Ascending aorta (tissue), 2 donors: ENCODE measurements at regions not wholly inside any gene's neighbourhood (a gene's known extent, or its start where the extent isn't known, plus 50 kb on each side); places are given as distances from the start of the nearest gene placed in this dataset.

ENCODE experiments used
- DNase-seq, 2 donors: peaks; one replicate each; pipeline ENCODE4 v3.0.0-alpha.2; 2019; ENCODE audit warnings: low spot score in 2 of 2
- H3K27ac ChIP-seq, 2 donors: fragments of 200-600 bp; sonication (generic); one replicate each; pipeline ENCODE4 v1.5.1; 2016 to 2017; ENCODE audit warnings: mild to moderate bottlenecking in 1 of 2
- H3K27me3 ChIP-seq: fragments of 200-600 bp; sonication (generic); one replicate; pipeline ENCODE4 v1.5.1; 2017
- H3K36me3 ChIP-seq, 2 donors: fragments of 200-600 bp; sonication (generic); one replicate each; pipeline ENCODE4 v1.5.1; 2016
- H3K4me1 ChIP-seq, 2 donors: fragments of 200-600 bp; sonication (generic); one replicate each; pipeline ENCODE4 v1.5.1; 2016 to 2017; ENCODE audit warnings: mild to moderate bottlenecking in 1 of 2
- H3K4me3 ChIP-seq, 2 donors: fragments of 200-600 bp; sonication (generic); one replicate each; pipeline ENCODE4 v1.5.1; 2016 to 2017; ENCODE audit warnings: mild to moderate bottlenecking in 1 of 2
- H3K9me3 ChIP-seq, 2 donors: fragments of 200-600 bp; sonication (generic); one replicate each; pipeline ENCODE4 v1.5.1; 2016
- CTCF ChIP-seq, 3 experiments: fragments of 200-600 bp in 2 of 3; fragments of 450-650 bp in 1 of 3; sonication (generic) in 2 of 3; IDR thresholded peaks; one replicate each; pipeline ENCODE4 v1.5.1; 2016 to 2019; ENCODE audit warnings: antibody characterized with exemption in 3 of 3, mild to moderate bottlenecking in 1 of 3, moderate library complexity in 1 of 3
- intact Hi-C: fragments of 100-400 bp; cut with DNase I; formaldehyde crosslinking; loops from one replicate; pipeline ENCODE4 v1.15.1; 2023

GRCh38 chr10:9992661-9993060 is 1025.0 kb upstream of the CELF2 start:
- Histone ChIP-seq H3K4me3 (no peak overlapping the region), H3K9me3 (no peaks in the 10 kb centered on the region), H3K27ac (no peak overlapping the region), H3K4me1 (no peaks in the 10 kb centered on the region), H3K36me3 (no peaks in the 10 kb centered on the region), H3K27me3 (no peaks in the 10 kb centered on the region)
- DNase-seq = no peak
- intact Hi-C loops = no loop called here
- TF ChIP-seq CTCF (IDR thresholded peaks at IDR 0.05) = no peak

GRCh38 chr10:9994131-9994530 is 1023.5 kb upstream of the CELF2 start:
- Histone ChIP-seq H3K27ac (no peak overlapping the region), H3K27me3 (no peaks in the 10 kb centered on the region), H3K4me1 (no peaks in the 10 kb centered on the region), H3K9me3 (no peaks in the 10 kb centered on the region), H3K4me3 (no peak overlapping the region), H3K36me3 (no peaks in the 10 kb centered on the region)
- no peak for TF ChIP-seq CTCF (IDR thresholded peaks at IDR 0.05)
- no peak for DNase-seq
- intact Hi-C loops = no loop called here

GRCh38 chr10:9999627-10000026 is 1018.0 kb upstream of the CELF2 start:
- no peaks in the 10 kb centered on the region for H3K9me3 ChIP-seq
- no peak overlapping the region for H3K27ac ChIP-seq
- H3K36me3 ChIP-seq = no peaks in the 10 kb centered on the region
- no peaks in the 10 kb centered on the region for H3K27me3 ChIP-seq
- TF ChIP-seq CTCF (IDR thresholded peaks at IDR 0.05) = no peak
- H3K4me1 ChIP-seq = no peaks in the 10 kb centered on the region
- no peak overlapping the region for H3K4me3 ChIP-seq
- DNase-seq = no peak
- intact Hi-C loops = no loop called here

- no peak for TF ChIP-seq CTCF (IDR thresholded peaks at IDR 0.05)
- DNase-seq = no peak
- H3K36me3 ChIP-seq = no peaks in the 10 kb centered on the region
- no peaks in the 10 kb centered on the region for H3K27me3 ChIP-seq
- no peaks in the 10 kb centered on the region for H3K9me3 ChIP-seq
- H3K4me1 ChIP-seq = no peaks in the 10 kb centered on the region
- H3K4me3 ChIP-seq = no peak overlapping the region
- intact Hi-C loops = no loop called here
- H3K27ac ChIP-seq = no peak overlapping the region
Measured at GRCh38 chr10:10007957-10008356, 1009.7 kb upstream of the CELF2 start.

GRCh38 chr10:10010397-10010796 is 1007.3 kb upstream of the CELF2 start:
- no peak overlapping the region for H3K27ac ChIP-seq
- no peak for TF ChIP-seq CTCF (IDR thresholded peaks at IDR 0.05)
- no peaks in the 10 kb centered on the region for H3K36me3 ChIP-seq
- H3K4me1 ChIP-seq = no peaks in the 10 kb centered on the region
- no peak overlapping the region for H3K4me3 ChIP-seq
- intact Hi-C loops = no loop called here
- no peak for DNase-seq
- H3K27me3 ChIP-seq = no peaks in the 10 kb centered on the region
- H3K9me3 ChIP-seq = no peaks in the 10 kb centered on the region

GRCh38 chr10:10014846-10015245 is 1002.8 kb upstream of the CELF2 start:
- no peak for DNase-seq
- Histone ChIP-seq H3K4me1 (no peaks in the 10 kb centered on the region), H3K27me3 (no peaks in the 10 kb centered on the region), H3K9me3 (no peaks in the 10 kb centered on the region), H3K36me3 (no peaks in the 10 kb centered on the region), H3K27ac (no peak overlapping the region), H3K4me3 (no peak overlapping the region)
- TF ChIP-seq CTCF (IDR thresholded peaks at IDR 0.05) = no peak
- intact Hi-C loops = no loop called here
